Osteoblast (primary cell): ENCODE measurements at regions not wholly inside any gene's neighbourhood (a gene's known extent, or its start where the extent isn't known, plus 50 kb on each side); places are given as distances from the start of the nearest gene placed in this dataset.
"Not testable (repeated sequence)": the region's sequence is repeated elsewhere in the genome, so short reads cannot be mapped to it uniquely, and the experiment has no call there.

ENCODE experiments used
- DNase-seq: peaks from one replicate; pipeline ENCODE4 v3.0.0; 2011; ENCODE audit warnings: low spot score, mixed read lengths; ENCODE audit not compliant: insufficient read length; ENCODE audit errors: missing footprints
- H2AFZ ChIP-seq: 2 replicates; pipeline ENCODE4 v1.6.0; 2011; ENCODE audit warnings: mild to moderate bottlenecking, low read length
- H3K27ac ChIP-seq: 2 replicates; pipeline ENCODE4 v1.5.1; 2011; ENCODE audit warnings: mild to moderate bottlenecking, low read depth, low read length, moderate library complexity
- H3K27me3 ChIP-seq: 2 replicates; pipeline ENCODE4 v1.6.0; 2012; ENCODE audit warnings: mild to moderate bottlenecking, control low read depth, inconsistent platforms, low read length, moderate library complexity; ENCODE audit not compliant: insufficient read depth
- H3K36me3 ChIP-seq: 2 replicates; pipeline ENCODE4 v1.5.1; 2011; ENCODE audit warnings: mild to moderate bottlenecking, low read length, control low read depth, moderate library complexity; ENCODE audit not compliant: insufficient read depth
- H3K4me1 ChIP-seq: 2 replicates; pipeline ENCODE4 v1.5.1; 2011; ENCODE audit warnings: mild to moderate bottlenecking, low read length, control low read depth, moderate library complexity; ENCODE audit not compliant: insufficient read depth
- H3K4me2 ChIP-seq: 2 replicates; pipeline ENCODE4 v1.6.0; 2011; ENCODE audit warnings: mild to moderate bottlenecking, low read length; ENCODE audit not compliant: insufficient read depth
- H3K4me3 ChIP-seq: fragments of 200-600 bp; sonication (generic); 3 replicates; pipeline ENCODE4 v1.5.1; 2012; ENCODE audit warnings: mild to moderate bottlenecking, low read length, inconsistent platforms; ENCODE audit not compliant: insufficient read depth
- H3K79me2 ChIP-seq: 2 replicates; pipeline ENCODE4 v1.6.0; 2012; ENCODE audit warnings: mild to moderate bottlenecking, low read length, control low read depth, inconsistent platforms; ENCODE audit not compliant: insufficient read depth
- H3K9me3 ChIP-seq: 2 replicates; pipeline ENCODE4 v1.5.1; 2011; ENCODE audit warnings: low read depth, low read length, control low read depth
- H4K20me1 ChIP-seq: 2 replicates; pipeline ENCODE4 v1.6.0; 2012; ENCODE audit warnings: mild to moderate bottlenecking, low read length, control low read depth; ENCODE audit not compliant: insufficient read depth
- TF ChIP-seq, protein P1 (sequence below): IDR thresholded peaks from 2 replicates; pipeline ENCODE4 v1.5.1; 2011; ENCODE audit warnings: mild to moderate bottlenecking, low read depth, low read length, moderate library complexity; ENCODE audit errors: extremely low read depth

DNA sequence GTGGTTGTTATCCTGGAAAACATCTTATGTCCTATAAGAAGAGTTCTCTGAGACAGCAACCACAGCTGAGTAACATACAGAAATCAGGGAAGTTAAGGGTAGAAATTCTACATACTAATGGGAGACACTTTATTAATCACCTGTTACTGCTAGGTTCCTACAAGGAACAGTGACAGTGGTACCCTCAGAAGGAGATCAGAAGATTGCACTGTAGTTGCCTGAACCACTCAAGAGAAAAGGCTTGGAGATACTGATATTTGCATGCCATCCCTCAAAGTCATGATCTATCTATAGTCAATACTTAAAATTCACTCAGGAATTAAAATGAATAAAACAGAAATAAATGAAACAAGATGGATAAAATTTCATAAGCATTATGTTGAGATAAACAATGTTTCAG, 136.0 kb downstream of the LMLN start:
- Histone ChIP-seq H3K4me2 (no peak overlapping the region), H2AFZ (no peak overlapping the region), H3K79me2 (no peaks in the 10 kb centered on the region), H3K4me1 (no peaks in the 10 kb centered on the region), H3K4me3 (no peak overlapping the region), H4K20me1 (no peaks in the 10 kb centered on the region), H3K27me3 (peaks cover 18% of the 10 kb centered on the region), H3K36me3 (no peaks in the 10 kb centered on the region), H3K27ac (no peak overlapping the region), H3K9me3 (no peaks in the 10 kb centered on the region)
- TF ChIP-seq, protein P1, sequence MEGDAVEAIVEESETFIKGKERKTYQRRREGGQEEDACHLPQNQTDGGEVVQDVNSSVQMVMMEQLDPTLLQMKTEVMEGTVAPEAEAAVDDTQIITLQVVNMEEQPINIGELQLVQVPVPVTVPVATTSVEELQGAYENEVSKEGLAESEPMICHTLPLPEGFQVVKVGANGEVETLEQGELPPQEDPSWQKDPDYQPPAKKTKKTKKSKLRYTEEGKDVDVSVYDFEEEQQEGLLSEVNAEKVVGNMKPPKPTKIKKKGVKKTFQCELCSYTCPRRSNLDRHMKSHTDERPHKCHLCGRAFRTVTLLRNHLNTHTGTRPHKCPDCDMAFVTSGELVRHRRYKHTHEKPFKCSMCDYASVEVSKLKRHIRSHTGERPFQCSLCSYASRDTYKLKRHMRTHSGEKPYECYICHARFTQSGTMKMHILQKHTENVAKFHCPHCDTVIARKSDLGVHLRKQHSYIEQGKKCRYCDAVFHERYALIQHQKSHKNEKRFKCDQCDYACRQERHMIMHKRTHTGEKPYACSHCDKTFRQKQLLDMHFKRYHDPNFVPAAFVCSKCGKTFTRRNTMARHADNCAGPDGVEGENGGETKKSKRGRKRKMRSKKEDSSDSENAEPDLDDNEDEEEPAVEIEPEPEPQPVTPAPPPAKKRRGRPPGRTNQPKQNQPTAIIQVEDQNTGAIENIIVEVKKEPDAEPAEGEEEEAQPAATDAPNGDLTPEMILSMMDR: no peak
- no peak for DNase-seq

DNA sequence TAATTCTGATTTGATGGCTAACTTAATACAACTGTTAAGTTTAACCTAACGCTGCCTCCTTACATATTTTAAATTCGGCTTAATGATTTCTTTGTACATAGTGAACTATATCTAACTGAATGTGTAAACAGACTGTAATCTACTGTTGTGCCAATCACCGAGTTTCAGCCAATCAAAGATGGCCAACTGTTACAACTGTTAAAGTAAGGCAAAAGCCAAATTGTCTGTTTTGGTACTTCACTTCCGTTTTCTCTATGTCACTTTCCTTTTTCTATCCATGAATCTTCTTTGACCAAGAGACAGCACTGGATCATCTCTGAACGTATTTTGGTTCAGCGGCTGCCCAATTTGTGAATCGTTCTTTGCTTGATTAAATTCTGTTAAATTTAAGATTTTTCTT, 137.0 kb downstream of the LMLN start:
- TF ChIP-seq, protein P1: no peak
- Histone ChIP-seq H3K79me2 (no peaks in the 10 kb centered on the region), H4K20me1 (no peaks in the 10 kb centered on the region), H3K36me3 (no peaks in the 10 kb centered on the region), H3K27ac (no peak overlapping the region), H2AFZ (no peak overlapping the region), H3K27me3 (peaks cover 17% of the 10 kb centered on the region), H3K4me1 (no peaks in the 10 kb centered on the region), H3K4me2 (no peak overlapping the region), H3K4me3 (no peak overlapping the region), H3K9me3 (no peaks in the 10 kb centered on the region)
- no peak for DNase-seq

DNA sequence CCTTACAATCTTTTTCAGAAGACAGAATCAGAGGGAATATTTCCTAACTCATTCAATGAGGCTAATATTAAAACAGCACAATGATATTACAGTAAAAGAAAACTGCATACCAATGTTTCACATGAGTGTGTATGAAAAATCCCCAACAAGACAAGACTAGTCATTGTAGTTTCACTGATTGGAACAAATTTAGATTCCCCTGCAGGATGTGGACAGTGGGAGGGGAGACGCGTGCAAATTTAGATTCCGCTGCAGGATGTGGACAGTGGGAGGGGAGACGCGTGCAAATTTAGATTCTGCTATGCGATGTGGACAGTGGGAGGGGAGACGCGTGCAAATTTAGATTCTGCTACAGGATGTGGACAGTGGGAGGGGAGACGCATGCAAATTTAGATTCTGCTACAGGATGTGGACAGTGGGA, 138.7 kb downstream of the LMLN start:
- H3K79me2 ChIP-seq, H3K27ac ChIP-seq, H3K9me3 ChIP-seq, DNase-seq, H2AFZ ChIP-seq, H3K27me3 ChIP-seq, H3K4me1 ChIP-seq, H3K4me2 ChIP-seq, H3K4me3 ChIP-seq, H3K36me3 ChIP-seq, H4K20me1 ChIP-seq: not testable (repeated sequence)

DNA sequence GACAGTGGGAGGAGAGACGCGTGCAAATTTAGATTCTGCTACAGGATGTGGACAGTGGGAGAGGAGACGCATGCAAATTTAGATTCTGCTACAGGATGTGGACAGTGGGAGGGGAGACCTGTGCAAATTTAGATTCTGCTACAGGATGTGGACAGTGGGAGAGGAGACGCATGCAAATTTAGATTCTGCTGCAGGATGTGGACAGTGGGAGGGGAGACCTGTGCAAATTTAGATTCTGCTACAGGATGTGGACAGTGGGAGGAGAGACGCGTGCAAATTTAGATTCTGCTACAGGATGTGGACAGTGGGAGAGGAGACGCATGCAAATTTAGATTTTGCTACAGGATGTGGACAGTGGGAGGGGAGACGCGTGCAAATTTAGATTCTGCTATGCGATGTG, 143.1 kb downstream of the LMLN start:
- H2AFZ ChIP-seq, H3K4me2 ChIP-seq, H3K9me3 ChIP-seq, H3K79me2 ChIP-seq, H3K27ac ChIP-seq, H3K27me3 ChIP-seq, DNase-seq, H3K4me3 ChIP-seq, H3K4me1 ChIP-seq, H4K20me1 ChIP-seq, H3K36me3 ChIP-seq: not testable (repeated sequence)

DNA sequence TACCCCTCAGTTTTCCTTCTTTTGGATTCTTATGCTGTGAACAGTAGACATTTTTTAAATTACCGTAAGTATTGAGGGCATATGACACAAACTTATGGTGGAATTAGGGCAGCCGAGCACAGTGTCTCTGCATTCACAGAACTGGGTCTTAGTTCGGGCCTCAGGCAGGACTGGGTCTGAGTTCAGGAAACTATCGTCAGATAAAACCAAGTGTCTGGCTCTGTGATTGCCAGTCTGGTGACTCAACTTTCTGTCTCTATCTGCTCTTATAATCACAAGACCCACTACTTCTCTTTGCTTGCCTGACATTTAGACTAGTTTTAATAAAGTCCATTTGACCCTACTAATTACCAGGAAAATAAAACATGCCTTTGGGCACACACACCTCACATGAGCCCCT, 146.2 kb downstream of the LMLN start:
- Histone ChIP-seq H2AFZ (no peak overlapping the region), H3K9me3 (no peaks in the 10 kb centered on the region), H4K20me1 (no peaks in the 10 kb centered on the region), H3K4me1 (no peaks in the 10 kb centered on the region), H3K27me3 (peaks cover 6% of the 10 kb centered on the region), H3K27ac (no peak overlapping the region), H3K79me2 (no peaks in the 10 kb centered on the region), H3K4me3 (no peak overlapping the region), H3K4me2 (peak overlapping the region; percentile 36), H3K36me3 (no peaks in the 10 kb centered on the region)
- TF ChIP-seq, protein P1: no peak
- DNase-seq: no peak
